ENCODE measurements at regions not wholly inside any gene's neighbourhood (a gene's known extent, or its start where the extent isn't known, plus 50 kb on each side); places are given as distances from the start of the nearest gene placed in this dataset.

GRCh38 chr9:108722396-108722795, 133.4 kb downstream of the ACTL7B start:
- no peaks in the 10 kb centered on the region for H3K4me1 ChIP-seq (ENCODE audit: insufficient read depth, low read length, poor library complexity, severe bottlenecking)
- no peaks in the 10 kb centered on the region for H3F3A ChIP-seq (ENCODE audit: low read depth)
- no peaks in the 10 kb centered on the region for H3K27me3 ChIP-seq (ENCODE audit: insufficient read depth, low read length, poor library complexity, severe bottlenecking)
- H3K9me2 ChIP-seq (replicated peaks; ENCODE audit: low read depth, low read length), result no peaks in the 10 kb centered on the region
- H3K36me3 ChIP-seq (ENCODE audit: insufficient read depth, low read length), result no peaks in the 10 kb centered on the region
- no peaks in the 10 kb centered on the region for H4K20me1 ChIP-seq (ENCODE audit: insufficient read depth, low read length, poor library complexity, severe bottlenecking)
- no peak for TF ChIP-seq CTCF (conservative IDR thresholded peaks at IDR 0.05; ENCODE audit: low read length)
- no peak for TF ChIP-seq EZH2phosphoT487 (IDR thresholded peaks at IDR 0.05; ENCODE audit: borderline replicate concordance)
- H2AFZ ChIP-seq (ENCODE audit: low read length), result no peak overlapping the region
- H3K4me2 ChIP-seq (ENCODE audit: low read depth, low read length, poor library complexity, severe bottlenecking), result no peak overlapping the region
- no peak overlapping the region for H3K4me3 ChIP-seq (ENCODE audit: low read length, poor library complexity, severe bottlenecking)
- H3K9me3 ChIP-seq (ENCODE audit: insufficient read depth, low read depth, low read length), result no peaks in the 10 kb centered on the region
- H3K9ac ChIP-seq (ENCODE audit: low read depth, low read length, poor library complexity, severe bottlenecking), result no peak overlapping the region
- no peaks in the 10 kb centered on the region for H3K79me2 ChIP-seq (ENCODE audit: insufficient read depth, low read length)

- Histone ChIP-seq H3K4me2 (ENCODE audit: low read depth, low read length, poor library complexity, severe bottlenecking) (no peak overlapping the region), H3K4me1 (ENCODE audit: insufficient read depth, low read length, poor library complexity, severe bottlenecking) (no peaks in the 10 kb centered on the region), H3K9me3 (ENCODE audit: insufficient read depth, low read depth, low read length) (no peaks in the 10 kb centered on the region), H3F3A (ENCODE audit: low read depth) (no peaks in the 10 kb centered on the region), H3K79me2 (ENCODE audit: insufficient read depth, low read length) (no peaks in the 10 kb centered on the region), H2AFZ (ENCODE audit: low read length) (no peak overlapping the region), H3K27me3 (ENCODE audit: insufficient read depth, low read length, poor library complexity, severe bottlenecking) (no peaks in the 10 kb centered on the region), H3K4me3 (ENCODE audit: low read length, poor library complexity, severe bottlenecking) (no peak overlapping the region), H3K9me2 (replicated peaks; ENCODE audit: low read depth, low read length) (no peaks in the 10 kb centered on the region), H3K9ac (ENCODE audit: low read depth, low read length, poor library complexity, severe bottlenecking) (no peak overlapping the region), H4K20me1 (ENCODE audit: insufficient read depth, low read length, poor library complexity, severe bottlenecking) (no peaks in the 10 kb centered on the region), H3K36me3 (ENCODE audit: insufficient read depth, low read length) (no peaks in the 10 kb centered on the region)
- TF ChIP-seq EZH2phosphoT487 (IDR thresholded peaks at IDR 0.05; ENCODE audit: borderline replicate concordance) (no peak), CTCF (conservative IDR thresholded peaks at IDR 0.05; ENCODE audit: low read length) (no peak)
Measured at GRCh38 chr9:108720191-108720642, 135.6 kb downstream of the ACTL7B start.

DNA sequence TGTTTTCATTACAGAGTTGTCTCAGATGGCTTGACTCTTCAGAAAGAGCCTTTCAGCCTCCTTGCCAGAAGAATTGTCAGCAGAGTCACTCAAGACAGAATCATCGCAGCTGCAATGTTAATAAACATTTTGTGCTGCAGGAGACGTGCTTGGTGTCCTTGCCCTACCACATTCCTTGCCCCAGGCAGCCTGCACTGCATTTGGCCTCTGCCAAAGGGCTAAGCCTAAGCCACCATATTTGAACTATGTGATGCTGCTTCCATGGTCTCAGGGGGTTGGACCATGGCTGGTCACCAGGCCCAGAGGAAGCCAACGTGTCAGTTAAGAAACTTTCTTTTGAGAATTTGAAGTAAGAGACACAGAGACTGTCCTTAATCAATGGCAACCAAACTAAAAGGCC, 145.4 kb downstream of the ACTL7B start:
- no peak for TF ChIP-seq CTCF (conservative IDR thresholded peaks at IDR 0.05; ENCODE audit: low read length)
- TF ChIP-seq EZH2phosphoT487 (IDR thresholded peaks at IDR 0.05; ENCODE audit: borderline replicate concordance), result no peak
- Histone ChIP-seq H3K4me3 (ENCODE audit: low read length, poor library complexity, severe bottlenecking) (no peak overlapping the region), H3K36me3 (ENCODE audit: insufficient read depth, low read length) (no peaks in the 10 kb centered on the region), H3F3A (ENCODE audit: low read depth) (no peaks in the 10 kb centered on the region), H2AFZ (ENCODE audit: low read length) (no peak overlapping the region), H3K79me2 (ENCODE audit: insufficient read depth, low read length) (no peaks in the 10 kb centered on the region), H3K9ac (ENCODE audit: low read depth, low read length, poor library complexity, severe bottlenecking) (no peak overlapping the region), H3K4me1 (ENCODE audit: insufficient read depth, low read length, poor library complexity, severe bottlenecking) (no peaks in the 10 kb centered on the region), H3K9me2 (replicated peaks; ENCODE audit: low read depth, low read length) (no peaks in the 10 kb centered on the region), H3K9me3 (ENCODE audit: insufficient read depth, low read depth, low read length) (no peaks in the 10 kb centered on the region; the same call in 1 of the 2 replicates), H4K20me1 (ENCODE audit: insufficient read depth, low read length, poor library complexity, severe bottlenecking) (no peaks in the 10 kb centered on the region), H3K4me2 (ENCODE audit: low read depth, low read length, poor library complexity, severe bottlenecking) (no peak overlapping the region), H3K27me3 (ENCODE audit: insufficient read depth, low read length, poor library complexity, severe bottlenecking) (no peaks in the 10 kb centered on the region)

All from Loucy (cell line).